HG03565 (cell line): ENCODE measurements at regions not wholly inside any gene's neighbourhood (a gene's known extent, or its start where the extent isn't known, plus 50 kb on each side); places are given as distances from the start of the nearest gene placed in this dataset.
A peak's percentile ranks its signal among the peaks of the same experiment; 100 is the strongest.

Experiments
- ATAC-seq: cut with Tn5 transposase; IDR thresholded peaks from one replicate; pipeline ENCODE4 v1.9.1; 2021; ENCODE audit warnings: mild to moderate bottlenecking, moderate library complexity; ENCODE audit not compliant: unreplicated experiment

DNA sequence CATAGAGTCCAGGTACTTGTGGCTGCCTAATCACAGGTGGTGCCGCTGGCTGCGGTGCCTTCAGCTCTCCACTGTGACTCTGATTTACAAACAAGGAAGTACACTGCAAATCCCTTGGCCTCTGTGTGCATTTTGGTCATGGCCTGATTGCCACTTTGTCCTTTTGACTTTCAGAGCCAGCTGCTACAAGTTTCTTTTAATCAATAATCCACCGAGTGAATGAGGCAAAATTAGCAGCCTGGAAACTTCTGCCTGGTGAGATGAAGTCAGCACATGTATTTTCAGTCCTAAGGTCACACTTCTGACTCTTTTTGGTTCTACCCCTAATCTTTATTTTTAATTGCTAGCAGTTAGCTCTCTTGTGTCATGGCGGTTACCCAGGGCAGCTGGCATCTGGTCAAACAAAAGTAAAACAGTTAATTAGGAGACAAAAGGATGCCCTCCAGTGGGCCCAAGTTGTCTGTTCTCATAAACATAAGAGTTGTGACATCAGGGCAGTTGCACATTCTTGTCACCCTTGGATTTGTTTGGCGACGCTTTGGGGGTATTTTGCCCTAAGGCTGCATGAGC lies 62.3 kb upstream of the LNX1 start:
- peak; percentile 35 for ATAC-seq

DNA sequence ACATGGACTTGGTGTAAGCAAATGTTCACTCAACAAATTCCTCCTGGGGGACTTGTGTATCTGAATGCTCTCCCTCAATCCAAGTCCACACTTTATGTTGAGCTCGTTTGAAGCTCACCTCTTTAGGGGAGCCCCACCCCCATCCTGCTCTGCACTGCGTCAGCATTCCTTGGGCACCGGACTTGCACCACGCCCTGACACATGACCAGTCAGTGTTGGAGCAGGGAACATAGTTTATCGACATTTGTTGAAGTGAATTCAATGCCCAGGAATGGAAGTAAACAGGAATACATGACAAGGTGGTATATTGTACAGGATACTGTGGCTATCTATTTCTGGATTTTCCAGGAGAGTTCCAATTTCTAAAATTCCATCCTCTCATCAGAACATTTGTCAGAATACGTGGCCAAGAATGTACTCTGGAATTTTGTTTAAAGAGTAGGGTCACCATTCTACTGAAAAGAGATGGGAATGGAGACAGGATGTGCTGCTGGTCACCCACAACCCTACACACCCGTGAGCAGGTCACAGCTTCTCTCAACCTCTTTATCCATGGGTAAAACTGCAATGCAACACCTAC lies 60.0 kb upstream of the LNX1 start:
- ATAC-seq: no peak

GRCh38 chr4:53649357-53649756 lies 58.1 kb upstream of the LNX1 start:
- no peak for ATAC-seq

GRCh38 chr4:53647547-53647946 lies 56.3 kb upstream of the LNX1 start:
- no peak for ATAC-seq

- no peak for ATAC-seq
These were observed 55.5 kb upstream of the LNX1 start for GRCh38 chr4:53646795-53647194.

DNA sequence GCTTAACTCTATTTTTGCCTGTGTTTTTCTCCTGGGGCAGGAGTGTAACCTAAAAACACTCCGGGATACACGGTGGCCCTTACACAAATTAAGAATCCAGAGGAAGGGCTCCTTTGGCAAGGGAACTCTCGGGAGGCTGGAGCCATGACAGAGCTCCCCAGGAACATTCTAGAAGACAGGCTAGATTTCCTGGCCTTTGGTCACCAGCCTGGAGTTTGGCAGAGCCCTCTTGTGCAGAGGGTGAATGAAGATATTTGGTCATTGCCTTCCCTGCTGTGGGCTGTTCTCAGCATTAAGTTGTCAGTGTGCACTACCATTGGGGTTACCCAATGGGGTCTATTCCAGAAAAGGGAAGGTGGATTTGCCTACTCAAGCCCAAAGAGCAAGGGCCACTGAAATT lies 53.8 kb upstream of the LNX1 start:
- no peak for ATAC-seq

- ATAC-seq: no peak
These were observed 53.3 kb upstream of the LNX1 start for GRCh38 chr4:53644607-53645006.
